ENCODE measurements at regions not wholly inside any gene's neighbourhood (a gene's known extent, or its start where the extent isn't known, plus 50 kb on each side); places are given as distances from the start of the nearest gene placed in this dataset.

DNA sequence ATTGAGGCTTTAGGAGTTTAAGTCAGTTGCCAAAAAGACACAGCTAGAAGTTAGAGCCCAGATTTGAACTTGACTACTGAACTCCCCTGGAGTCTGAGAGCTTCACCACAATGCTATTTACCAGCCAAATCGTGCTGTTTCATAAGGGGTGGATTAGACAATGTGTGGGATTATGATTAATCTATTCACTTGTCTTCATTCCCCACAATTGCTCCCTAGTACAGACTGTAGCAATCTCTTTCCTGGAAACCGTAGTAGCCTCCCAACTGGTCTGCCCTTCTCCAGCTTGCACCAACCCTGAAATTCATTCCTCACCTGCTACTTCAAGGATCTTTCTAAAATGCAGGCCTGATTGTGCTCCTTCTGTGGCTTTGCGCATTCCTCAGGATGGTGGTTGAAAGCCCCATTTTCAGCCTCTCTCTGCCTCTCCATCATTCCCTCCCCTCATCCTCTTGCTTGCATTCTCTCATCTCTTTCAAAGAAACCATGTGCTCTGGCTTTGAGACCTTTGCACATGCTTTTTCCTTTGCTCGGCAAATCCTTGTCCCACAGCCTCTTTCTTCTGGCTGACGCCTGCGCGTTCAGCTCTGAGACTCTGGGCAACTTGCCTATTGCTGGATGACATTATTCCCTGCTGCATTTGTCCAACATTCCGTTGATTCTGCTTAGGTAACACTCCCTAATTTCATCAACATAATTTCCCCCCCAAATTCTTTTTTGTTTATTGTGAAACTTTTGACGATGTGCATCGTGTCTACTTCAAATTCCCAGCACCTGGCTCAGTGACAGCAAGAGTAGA is 145.1 kb downstream of the ADRA2A start:
- no peak overlapping the region for H3K27ac Mint-ChIP-seq
- no peak overlapping the region for H3K4me3 Mint-ChIP-seq
- no peak for DNase-seq
- H3K9me3 Mint-ChIP-seq = no peaks in the 10 kb centered on the region
- peaks cover 54% of the 10 kb centered on the region for H3K27me3 Mint-ChIP-seq
- H3K36me3 Mint-ChIP-seq (ENCODE audit: low read depth) = no peaks in the 10 kb centered on the region
- no peaks in the 10 kb centered on the region for H3K4me1 Mint-ChIP-seq (ENCODE audit: low read depth)

DNA sequence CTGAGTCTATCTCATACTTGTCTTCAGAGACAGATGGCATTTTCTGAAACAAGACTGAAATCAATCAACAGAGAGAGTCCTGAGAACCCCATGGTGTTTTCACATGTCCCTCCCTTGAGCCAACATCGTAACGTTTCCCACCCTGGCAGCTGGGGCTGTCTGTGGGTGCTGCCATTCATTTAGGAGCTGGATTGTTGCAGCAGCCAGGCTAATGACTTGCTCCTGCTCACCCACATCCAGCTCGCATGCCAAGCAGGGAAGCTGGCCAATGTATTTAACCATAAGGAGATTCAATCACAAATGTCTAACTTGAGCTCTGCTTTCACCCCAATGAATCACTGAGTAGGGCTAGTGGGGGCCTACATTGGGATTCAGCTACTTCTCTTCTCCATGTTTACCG is 146.1 kb downstream of the ADRA2A start:
- Mint-ChIP-seq H3K27ac (no peak overlapping the region), H3K27me3 (peaks cover 54% of the 10 kb centered on the region), H3K4me3 (no peak overlapping the region), H3K9me3 (no peaks in the 10 kb centered on the region), H3K4me1 (ENCODE audit: low read depth) (no peaks in the 10 kb centered on the region), H3K36me3 (ENCODE audit: low read depth) (no peaks in the 10 kb centered on the region)
- DNase-seq = no peak

DNA sequence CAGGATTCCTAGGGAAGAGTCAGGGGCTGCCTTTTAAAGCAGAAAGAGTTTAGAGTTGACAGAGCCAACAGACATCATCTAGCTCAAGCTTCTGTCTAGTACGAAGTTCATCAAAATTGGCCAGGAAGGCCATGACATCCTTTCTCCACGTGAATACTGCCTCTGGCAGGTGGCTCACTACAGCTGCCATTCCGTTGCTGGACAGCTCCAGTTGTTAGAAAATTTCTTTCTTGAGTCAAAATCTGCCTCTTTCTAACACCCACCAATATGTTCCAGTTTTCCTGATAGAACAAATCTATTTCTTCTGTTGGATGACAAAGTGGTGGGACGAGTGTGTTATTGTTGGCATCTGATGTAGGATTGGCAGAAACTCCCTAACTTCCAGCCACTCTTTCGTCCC is 154.9 kb downstream of the ADRA2A start:
- Mint-ChIP-seq H3K4me1 (ENCODE audit: low read depth) (no peaks in the 10 kb centered on the region), H3K27ac (no peak overlapping the region), H3K36me3 (ENCODE audit: low read depth) (no peaks in the 10 kb centered on the region), H3K4me3 (no peak overlapping the region), H3K9me3 (peaks cover 4% of the 10 kb centered on the region), H3K27me3 (peaks cover 51% of the 10 kb centered on the region)
- no peak for DNase-seq

DNA sequence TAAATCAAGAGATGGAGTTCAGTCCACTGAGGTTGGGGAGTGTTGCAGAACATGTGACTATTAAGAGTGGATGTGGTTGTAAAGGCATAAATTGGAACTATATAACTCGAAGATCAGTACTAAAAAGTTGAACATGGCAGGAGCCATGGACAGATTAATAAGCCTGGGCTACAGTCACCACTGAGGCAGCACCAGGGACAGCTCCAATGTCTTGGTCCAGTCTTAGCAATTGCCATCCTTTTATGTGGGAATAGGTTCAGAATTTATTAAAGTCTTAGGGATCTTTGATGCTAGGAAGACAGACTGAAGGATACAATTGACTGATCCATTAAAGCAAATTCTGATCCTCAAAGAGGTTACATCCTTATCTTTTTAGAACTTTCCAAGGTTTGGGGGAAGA is 156.6 kb downstream of the ADRA2A start:
- Mint-ChIP-seq H3K27ac (no peak overlapping the region), H3K9me3 (peaks cover 2% of the 10 kb centered on the region), H3K27me3 (peaks cover 56% of the 10 kb centered on the region), H3K36me3 (ENCODE audit: low read depth) (no peaks in the 10 kb centered on the region), H3K4me3 (no peak overlapping the region), H3K4me1 (ENCODE audit: low read depth) (no peaks in the 10 kb centered on the region)
- no peak for DNase-seq

DNA sequence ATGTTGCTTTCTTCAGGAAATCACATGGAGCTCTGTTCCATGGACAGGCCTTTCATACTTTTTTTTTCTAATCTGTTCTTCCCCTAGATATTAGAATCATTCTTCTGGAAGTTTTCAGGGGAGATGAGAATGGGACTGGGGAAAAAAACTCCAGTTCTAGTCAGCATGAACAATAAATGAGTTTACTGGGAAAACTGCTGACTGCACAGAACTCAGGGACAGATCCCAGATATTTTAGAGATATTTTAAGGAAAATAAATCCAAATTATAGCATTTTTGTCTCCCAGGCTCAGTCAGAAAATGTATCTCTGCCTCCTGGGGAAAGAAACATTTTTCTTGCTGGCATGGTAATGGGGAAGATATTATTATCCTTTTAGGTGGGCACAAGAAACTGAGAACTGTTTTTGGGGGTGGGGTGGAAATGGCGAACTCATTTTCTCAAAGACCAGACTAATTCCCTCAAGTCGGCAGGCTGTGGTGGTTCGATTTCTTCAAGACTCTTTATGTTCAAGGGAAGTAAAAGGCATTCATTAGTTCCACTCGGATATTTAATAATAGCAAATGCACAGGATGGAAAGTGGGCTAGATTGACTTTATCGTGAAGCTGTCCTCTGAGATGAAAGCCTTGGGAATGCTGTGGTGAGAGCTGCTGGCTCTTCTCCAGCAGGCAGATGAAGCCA is 157.5 kb downstream of the ADRA2A start:
- Mint-ChIP-seq H3K9me3 (no peaks in the 10 kb centered on the region), H3K4me3 (no peak overlapping the region), H3K4me1 (ENCODE audit: low read depth) (no peaks in the 10 kb centered on the region), H3K36me3 (ENCODE audit: low read depth) (no peaks in the 10 kb centered on the region), H3K27ac (no peak overlapping the region), H3K27me3 (peaks cover 57% of the 10 kb centered on the region)
- DNase-seq = no peak

DNA sequence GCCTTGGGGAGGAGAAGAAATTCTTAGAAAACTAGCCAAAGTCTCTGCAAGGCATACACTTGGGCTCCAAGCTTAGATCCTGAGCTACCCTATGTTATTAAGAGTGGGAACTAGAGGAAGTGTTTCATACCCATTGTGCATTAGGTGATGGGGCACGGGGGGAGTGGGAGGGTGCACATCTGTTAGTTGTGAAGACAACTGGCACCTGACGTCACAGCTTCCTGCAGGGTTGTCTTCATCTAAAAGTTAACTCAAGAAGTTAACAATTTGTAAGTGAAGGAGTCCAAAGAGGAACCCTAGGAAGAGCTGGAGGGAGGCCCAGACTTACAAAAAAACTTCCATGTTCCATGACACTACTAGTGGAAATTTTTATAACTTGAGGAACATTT is 158.1 kb downstream of the ADRA2A start:
- Mint-ChIP-seq H3K36me3 (ENCODE audit: low read depth) (no peaks in the 10 kb centered on the region), H3K27ac (no peak overlapping the region), H3K27me3 (peaks cover 57% of the 10 kb centered on the region), H3K4me1 (ENCODE audit: low read depth) (no peaks in the 10 kb centered on the region), H3K4me3 (no peak overlapping the region), H3K9me3 (no peaks in the 10 kb centered on the region)
- DNase-seq = no peak

DNA sequence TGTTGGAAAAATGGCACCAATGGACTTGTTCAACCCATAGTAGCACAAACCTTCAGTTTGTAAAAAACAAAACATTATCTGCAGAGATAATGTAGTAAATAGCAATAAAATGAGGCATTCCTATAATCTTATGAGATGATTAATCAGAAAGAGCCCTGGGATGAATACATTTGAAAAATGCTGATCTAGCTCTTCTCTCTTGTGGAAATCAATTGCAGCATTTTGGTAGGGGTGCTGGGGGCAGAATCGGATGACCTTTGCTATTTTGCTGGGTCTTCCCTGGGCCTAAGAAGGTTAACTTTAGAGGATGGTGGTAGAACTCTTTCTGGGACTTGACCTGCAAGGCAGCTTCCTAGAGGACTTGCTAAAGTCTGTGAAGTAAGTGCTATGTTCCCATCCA is 163.5 kb downstream of the ADRA2A start:
- no peaks in the 10 kb centered on the region for H3K36me3 Mint-ChIP-seq (ENCODE audit: low read depth)
- no peaks in the 10 kb centered on the region for H3K9me3 Mint-ChIP-seq
- no peak overlapping the region for H3K27ac Mint-ChIP-seq
- peaks cover 32% of the 10 kb centered on the region for H3K27me3 Mint-ChIP-seq
- H3K4me3 Mint-ChIP-seq = no peak overlapping the region
- H3K4me1 Mint-ChIP-seq (ENCODE audit: low read depth) = no peaks in the 10 kb centered on the region
- DNase-seq = no peak

DNA sequence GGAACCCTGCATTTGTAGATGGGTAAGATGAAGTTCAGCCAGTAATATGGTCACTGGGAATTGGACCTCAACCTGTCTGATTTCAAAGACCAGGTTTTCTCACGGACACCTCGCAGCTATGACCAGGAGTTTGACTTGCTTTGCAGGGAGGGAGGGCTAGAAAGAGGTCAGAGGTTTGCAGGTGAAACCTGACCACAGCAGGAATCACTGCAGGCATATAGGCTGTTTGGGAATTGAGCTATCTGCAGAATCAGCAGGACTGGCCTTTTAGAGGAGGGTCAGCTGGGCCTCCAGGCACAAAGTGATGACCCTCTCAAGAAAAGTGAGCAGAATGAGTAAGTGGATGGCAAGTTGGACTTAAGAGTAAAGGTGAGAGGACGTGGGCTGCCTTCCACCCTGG is 166.3 kb downstream of the ADRA2A start:
- Mint-ChIP-seq H3K4me3 (no peak overlapping the region), H3K27ac (no peak overlapping the region), H3K27me3 (peaks cover 27% of the 10 kb centered on the region), H3K36me3 (ENCODE audit: low read depth) (no peaks in the 10 kb centered on the region), H3K9me3 (no peaks in the 10 kb centered on the region), H3K4me1 (ENCODE audit: low read depth) (no peaks in the 10 kb centered on the region)
- no peak for DNase-seq

DNA sequence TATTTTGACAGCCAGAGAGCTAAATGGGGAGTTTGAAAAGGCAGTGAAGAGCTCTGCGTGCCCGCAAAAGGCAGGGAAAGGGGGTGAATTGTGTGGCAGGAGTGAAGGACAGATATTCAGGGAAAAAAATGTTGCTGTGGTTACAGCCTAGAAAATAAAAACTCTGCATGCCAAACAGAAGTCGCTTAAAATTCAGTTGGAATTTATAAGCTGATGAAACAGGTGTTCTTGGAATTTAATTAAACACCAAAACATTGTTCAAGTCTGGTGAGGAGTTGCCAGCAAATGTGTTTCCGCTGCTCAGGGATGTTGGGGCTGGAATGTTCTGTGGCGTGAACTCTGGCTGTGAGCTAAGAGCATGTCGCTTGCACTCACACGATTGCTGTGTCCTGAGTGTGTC is 169.3 kb downstream of the ADRA2A start:
- peaks cover 25% of the 10 kb centered on the region for H3K27me3 Mint-ChIP-seq
- DNase-seq = no peak
- H3K4me1 Mint-ChIP-seq (ENCODE audit: low read depth) = no peaks in the 10 kb centered on the region
- H3K4me3 Mint-ChIP-seq = no peak overlapping the region
- H3K9me3 Mint-ChIP-seq = no peaks in the 10 kb centered on the region
- H3K36me3 Mint-ChIP-seq (ENCODE audit: low read depth) = no peaks in the 10 kb centered on the region
- no peak overlapping the region for H3K27ac Mint-ChIP-seq

DNA sequence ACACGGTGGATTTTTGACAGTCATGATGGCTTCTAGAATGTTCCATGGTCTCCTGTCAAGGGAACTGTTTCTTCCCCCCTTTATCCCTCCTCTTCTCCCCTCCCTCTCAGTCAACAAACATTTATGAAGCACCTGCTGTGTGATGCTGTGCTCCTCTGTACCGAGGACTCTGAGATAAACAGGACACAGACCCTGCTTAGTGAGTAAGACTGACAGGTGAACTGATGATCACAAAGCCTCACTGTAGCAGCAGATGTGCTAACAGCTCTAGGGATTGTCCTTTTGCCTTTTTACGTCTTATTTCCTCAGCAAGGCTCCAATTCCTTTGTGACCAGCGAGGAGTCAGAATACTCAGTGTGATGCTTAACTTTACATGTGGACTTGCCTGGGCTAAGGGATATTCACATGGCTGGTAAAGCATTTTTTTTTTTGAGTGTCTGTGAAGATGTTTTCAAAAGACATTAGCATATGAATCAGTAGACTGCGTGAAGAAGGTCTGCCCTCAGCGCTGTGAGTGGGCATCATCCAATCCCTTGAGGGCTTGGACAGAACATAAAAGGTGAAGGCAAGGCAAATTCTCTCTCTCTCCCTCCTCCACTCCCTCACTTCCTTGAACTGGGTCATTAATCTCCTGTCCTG is 170.1 kb downstream of the ADRA2A start:
- no peaks in the 10 kb centered on the region for H3K9me3 Mint-ChIP-seq
- H3K4me1 Mint-ChIP-seq (ENCODE audit: low read depth) = no peaks in the 10 kb centered on the region
- DNase-seq = no peak
- no peak overlapping the region for H3K4me3 Mint-ChIP-seq
- H3K36me3 Mint-ChIP-seq (ENCODE audit: low read depth) = no peaks in the 10 kb centered on the region
- H3K27ac Mint-ChIP-seq = no peak overlapping the region
- H3K27me3 Mint-ChIP-seq = peaks cover 29% of the 10 kb centered on the region

DNA sequence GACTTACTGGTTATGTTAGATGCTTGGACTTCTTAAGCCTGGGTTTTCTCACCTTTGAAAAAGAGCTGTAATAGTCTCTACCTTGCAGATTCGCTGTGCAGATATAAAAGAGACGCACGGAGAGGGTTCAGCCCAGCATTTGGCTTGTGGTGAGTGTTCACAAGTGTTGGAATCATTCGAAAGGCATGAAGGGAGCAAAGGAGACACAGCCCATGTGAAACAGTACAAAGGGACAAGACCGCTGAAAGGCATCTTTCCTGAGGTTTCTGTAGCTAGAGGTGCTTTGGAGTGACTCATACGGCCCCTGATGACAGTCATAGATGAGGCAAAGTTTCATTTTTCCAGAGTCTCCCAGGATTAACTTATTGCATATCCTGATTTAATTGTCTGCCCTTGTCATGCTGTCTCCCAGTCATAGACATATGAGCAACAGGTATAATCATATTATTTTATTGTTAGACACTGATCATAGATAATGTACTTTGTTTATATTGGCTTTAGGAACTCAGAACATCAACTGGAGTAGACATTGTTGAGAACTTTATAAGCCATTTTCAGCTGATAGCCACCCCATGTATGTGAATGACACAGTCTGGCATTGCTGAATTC is 171.1 kb downstream of the ADRA2A start:
- Mint-ChIP-seq H3K27me3 (peaks cover 34% of the 10 kb centered on the region), H3K27ac (no peak overlapping the region), H3K9me3 (no peaks in the 10 kb centered on the region), H3K36me3 (ENCODE audit: low read depth) (no peaks in the 10 kb centered on the region), H3K4me1 (ENCODE audit: low read depth) (no peaks in the 10 kb centered on the region), H3K4me3 (no peak overlapping the region)
- no peak for DNase-seq

DNA sequence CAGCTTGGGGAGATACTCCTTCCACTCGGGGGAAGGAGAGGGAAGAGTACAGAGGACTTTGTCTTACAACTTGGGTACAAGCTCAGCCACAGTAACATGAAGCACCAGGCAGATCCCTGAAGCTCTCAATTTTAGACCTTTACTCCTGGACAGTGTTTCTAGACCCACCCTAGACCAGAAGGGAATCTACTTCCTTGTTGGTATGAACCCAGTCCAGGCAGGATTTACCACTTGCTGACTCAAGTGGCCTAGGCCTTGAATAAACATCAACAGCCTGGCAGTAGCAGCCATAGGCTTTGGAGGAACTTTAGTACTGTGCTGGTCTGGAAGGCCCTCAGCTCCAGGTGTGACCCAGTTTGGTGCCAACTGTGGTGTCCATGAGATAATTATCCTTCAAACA is 173.1 kb downstream of the ADRA2A start:
- H3K4me1 Mint-ChIP-seq (ENCODE audit: low read depth) = no peaks in the 10 kb centered on the region
- no peak for DNase-seq
- no peak overlapping the region for H3K4me3 Mint-ChIP-seq
- no peaks in the 10 kb centered on the region for H3K9me3 Mint-ChIP-seq
- peaks cover 31% of the 10 kb centered on the region for H3K27me3 Mint-ChIP-seq
- no peaks in the 10 kb centered on the region for H3K36me3 Mint-ChIP-seq (ENCODE audit: low read depth)
- no peak overlapping the region for H3K27ac Mint-ChIP-seq

DNA sequence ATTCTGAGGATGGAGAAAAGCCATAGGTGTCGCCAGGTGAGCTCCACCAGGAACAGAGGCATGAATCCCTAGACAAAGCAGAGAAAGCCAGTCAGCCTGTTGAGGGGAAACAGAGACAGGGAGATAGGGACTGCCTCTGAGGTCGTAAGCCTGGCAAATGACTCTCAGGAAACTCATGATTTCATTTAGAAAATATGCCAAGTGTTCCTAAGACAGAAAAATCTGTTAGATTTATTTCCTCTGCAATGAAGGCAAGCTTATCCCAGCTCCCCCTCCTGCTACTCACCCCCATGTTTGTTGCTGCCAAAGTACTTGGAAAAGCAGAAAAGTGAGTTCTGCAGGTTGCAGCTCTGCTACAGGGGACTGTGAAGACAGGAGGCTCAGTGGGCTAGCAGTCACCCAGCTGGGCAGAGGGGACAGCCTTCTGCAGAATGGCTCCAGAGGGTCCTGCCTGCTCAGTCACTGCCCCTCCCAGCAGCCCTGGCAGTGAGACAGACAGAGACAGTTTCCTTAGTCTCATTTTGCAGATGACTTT is 184.3 kb downstream of the ADRA2A start:
- Mint-ChIP-seq H3K36me3 (ENCODE audit: low read depth) (no peaks in the 10 kb centered on the region), H3K9me3 (no peaks in the 10 kb centered on the region), H3K27me3 (peaks cover 26% of the 10 kb centered on the region), H3K4me3 (no peak overlapping the region), H3K4me1 (ENCODE audit: low read depth) (no peaks in the 10 kb centered on the region), H3K27ac (no peak overlapping the region)
- DNase-seq = no peak

DNA sequence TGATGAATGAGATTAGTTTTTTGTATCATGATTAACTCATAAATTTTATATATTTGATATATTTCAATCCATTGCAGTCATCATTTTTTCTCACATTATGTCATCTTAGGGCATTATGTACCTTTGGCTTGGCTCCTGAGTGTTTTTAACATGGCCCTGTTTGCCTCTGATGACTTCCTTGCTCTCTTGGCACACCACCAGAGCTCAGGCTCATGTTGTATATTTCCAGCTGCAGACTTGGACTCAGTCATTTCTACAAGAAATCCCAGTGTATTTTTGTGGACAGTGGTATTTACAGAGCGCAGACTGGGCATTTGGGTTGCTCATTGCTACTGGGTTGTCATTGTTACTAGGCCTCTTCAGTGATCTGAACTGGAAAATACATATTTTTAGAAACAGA is 188.5 kb downstream of the ADRA2A start:
- Mint-ChIP-seq H3K9me3 (no peaks in the 10 kb centered on the region), H3K36me3 (ENCODE audit: low read depth) (no peaks in the 10 kb centered on the region), H3K4me1 (ENCODE audit: low read depth) (no peaks in the 10 kb centered on the region), H3K27me3 (peaks cover 43% of the 10 kb centered on the region), H3K27ac (no peak overlapping the region), H3K4me3 (no peak overlapping the region)
- no peak for DNase-seq

DNA sequence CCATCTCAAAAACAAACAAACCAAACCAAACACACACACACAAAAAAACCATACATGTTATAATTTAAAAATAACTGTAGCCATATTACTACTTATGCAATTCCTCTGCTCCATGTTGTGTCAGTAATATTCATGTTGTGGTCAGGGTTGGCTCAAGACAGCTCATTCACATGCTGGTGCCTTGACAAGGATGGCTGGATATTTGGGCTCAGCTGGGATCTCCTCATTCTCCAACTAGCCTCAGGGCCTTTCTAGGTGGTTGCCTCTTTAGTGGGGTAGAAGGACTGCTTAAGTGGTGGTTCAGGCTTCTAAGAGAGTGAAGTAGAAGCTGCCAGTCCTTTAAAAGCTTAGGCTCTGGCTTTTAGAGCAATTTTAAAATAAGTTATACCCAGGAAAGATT is 189.3 kb downstream of the ADRA2A start:
- Mint-ChIP-seq H3K36me3 (ENCODE audit: low read depth) (no peaks in the 10 kb centered on the region), H3K4me1 (ENCODE audit: low read depth) (no peaks in the 10 kb centered on the region), H3K27ac (no peak overlapping the region), H3K27me3 (peaks cover 46% of the 10 kb centered on the region), H3K9me3 (no peaks in the 10 kb centered on the region), H3K4me3 (no peak overlapping the region)
- DNase-seq = no peak

All from activated T-cell treated with anti-CD3 and anti-CD28 coated beads, Interleukin-2, amount 50 U/mL, for 24 hours (primary cell).